GM20431 (cell line): ENCODE measurements at regions not wholly inside any gene's neighbourhood (a gene's known extent, or its start where the extent isn't known, plus 50 kb on each side); places are given as distances from the start of the nearest gene placed in this dataset.

Source experiments
- in situ Hi-C: fragments of 300-500 bp; cut with MseI, MboI; formaldehyde crosslinking; loops from one replicate; pipeline ENCODE4 v1.15.0; 2020; ENCODE audit warnings: low sequenced_read_pairs; ENCODE audit not compliant: unreplicated experiment

- in situ Hi-C loops, result no loop called here
These were observed 111.8 kb upstream of the NTRK2 start for GRCh38 chr9:84557751-84558150.

DNA sequence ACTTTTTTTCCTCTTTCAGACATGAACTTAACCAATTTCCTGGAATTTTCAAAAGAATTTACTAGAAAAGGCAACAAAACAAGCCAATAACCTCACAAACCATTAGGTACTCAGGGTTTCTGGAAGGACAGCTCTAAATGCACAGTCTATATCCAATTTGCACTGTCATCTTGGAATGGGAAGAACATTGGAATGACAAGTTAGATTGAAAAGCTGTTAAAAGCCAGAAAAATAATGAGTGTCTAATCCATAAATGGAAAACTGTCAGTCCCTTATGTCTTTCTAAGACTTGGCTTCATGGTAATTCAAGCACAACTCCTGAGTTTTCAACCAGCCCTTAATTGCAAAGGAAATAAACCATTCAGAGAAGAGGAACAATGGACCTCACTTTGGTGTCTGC is 105.8 kb upstream of the NTRK2 start:
- in situ Hi-C loops, result no loop called here

- in situ Hi-C loops, result no loop called here
These were observed 101.7 kb upstream of the NTRK2 start for GRCh38 chr9:84567805-84568204.

DNA sequence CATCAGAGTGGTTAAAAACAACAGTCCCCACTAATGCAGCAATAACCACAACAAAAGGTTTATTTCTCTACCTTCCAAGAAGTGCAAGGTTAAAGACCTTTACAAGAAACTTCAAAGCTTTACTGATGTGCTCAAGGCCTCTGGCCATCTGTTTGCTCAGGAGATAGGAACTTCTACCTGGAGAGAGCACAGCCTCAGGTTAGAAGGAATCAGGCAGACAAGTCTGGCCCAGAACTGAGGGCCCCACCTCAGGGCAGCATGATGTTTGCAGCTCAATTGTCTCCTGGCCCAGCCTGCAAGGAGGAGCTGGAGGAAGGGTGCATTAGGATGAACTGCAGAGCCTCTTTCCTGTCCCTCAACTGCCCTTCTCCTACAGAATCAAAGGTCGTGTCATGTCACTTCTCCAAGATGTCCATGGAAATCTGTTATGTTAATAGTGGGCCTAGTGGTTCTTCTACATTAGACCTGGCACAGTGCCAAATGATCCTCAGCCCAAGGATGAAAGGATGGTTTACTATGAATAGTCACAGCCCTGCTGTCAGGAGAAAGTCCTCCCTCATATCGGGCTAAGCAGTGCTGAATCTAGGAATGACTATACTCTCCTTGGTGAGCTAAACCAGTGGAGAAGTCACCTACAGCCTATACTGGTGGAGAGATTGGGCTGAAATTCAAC is 98.9 kb upstream of the NTRK2 start:
- in situ Hi-C loops, result no loop called here

DNA sequence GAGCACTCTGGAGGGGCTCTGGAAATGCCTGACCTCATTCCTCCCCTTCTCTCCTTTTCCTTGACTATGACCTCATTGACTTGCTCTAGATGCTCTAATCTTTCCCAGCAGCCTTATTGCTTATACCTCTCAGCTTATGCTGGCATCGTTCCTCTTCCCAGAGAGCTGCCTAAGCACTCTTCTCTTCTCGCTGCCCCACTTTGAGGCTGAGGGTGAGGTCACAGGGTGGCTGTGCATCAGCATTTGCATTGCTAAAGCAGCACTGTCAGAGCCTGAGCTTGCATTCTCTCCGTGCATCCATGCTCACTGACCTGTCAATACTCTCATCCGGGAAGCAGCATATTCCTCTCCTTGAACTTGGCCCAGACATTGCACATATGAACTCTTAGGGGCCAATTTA is 96.4 kb upstream of the NTRK2 start:
- in situ Hi-C loops, result no loop called here

DNA sequence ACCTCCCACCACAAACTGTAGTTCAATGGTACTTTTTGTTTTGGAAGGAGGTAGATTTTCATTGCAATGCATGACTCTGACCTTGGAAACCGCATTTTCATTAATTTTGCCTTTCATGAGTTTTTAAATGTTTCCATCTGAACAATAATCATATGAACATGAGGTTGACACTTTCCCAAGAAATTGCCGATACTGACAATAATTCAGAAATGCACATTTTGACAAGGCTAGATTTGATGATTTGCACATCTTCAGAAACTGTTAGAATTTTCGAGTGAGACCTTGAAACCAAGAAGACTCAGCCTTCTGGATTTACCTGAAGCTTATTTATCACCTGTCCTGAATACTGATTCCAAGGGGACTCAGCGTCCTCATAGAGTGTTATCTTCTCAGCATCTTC is 93.8 kb upstream of the NTRK2 start:
- in situ Hi-C loops, result loop anchor here (25.0 kb wide), 1 partner anchor 88 kb away; no protein-coding TSS in a partner anchor

DNA sequence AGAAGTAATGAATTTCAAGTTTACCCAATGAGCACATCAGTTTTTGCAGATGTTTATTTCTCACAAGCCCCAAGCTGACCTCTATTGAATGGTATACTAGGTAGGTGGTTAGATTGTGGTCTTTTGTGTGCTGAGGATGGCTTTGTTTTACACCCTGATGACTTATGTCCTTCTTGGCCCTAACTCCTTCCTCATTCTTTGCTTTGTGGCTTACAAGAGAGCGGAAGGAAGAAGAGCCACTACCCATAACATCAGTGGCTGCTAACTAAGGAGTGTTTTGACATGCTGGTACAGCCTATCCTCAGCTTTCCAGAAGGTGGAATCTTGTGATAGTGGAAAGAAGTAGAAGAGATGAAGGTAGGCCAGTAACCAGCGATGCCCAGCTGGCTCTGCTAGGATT is 85.7 kb upstream of the NTRK2 start:
- in situ Hi-C loops, result loop anchor here (25.0 kb wide), 1 partner anchor 97 kb away; no protein-coding TSS in a partner anchor

GRCh38 chr9:84586662-84587061 is 82.9 kb upstream of the NTRK2 start:
- in situ Hi-C loops, result loop anchor here (25.0 kb wide), 1 partner anchor 99 kb away; no protein-coding TSS in a partner anchor

DNA sequence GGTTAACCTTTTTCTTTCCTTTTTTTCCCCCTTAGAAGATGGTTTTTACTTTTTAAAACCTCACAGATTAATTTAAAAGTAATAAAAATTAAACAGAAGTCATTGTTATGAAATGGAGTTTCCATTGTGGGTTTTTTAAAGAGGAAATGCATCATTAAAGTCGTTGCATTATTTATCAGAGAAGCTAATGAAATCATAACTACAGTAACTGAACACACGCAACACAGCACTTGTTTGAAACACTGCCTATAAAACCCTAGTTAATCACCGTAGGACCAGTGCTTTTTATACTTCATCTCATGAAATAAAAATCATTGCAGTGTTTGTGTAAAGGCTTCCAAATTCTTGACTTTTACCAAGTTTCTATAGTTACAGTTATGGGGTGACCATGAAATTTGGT is 82.4 kb upstream of the NTRK2 start:
- in situ Hi-C loops, result loop anchor here (25.0 kb wide), 1 partner anchor 100 kb away; no protein-coding TSS in a partner anchor

GRCh38 chr9:84589542-84589941 is 80.0 kb upstream of the NTRK2 start:
- in situ Hi-C loops, result loop anchor here (25.0 kb wide), 1 partner anchor 102 kb away; no protein-coding TSS in a partner anchor

DNA sequence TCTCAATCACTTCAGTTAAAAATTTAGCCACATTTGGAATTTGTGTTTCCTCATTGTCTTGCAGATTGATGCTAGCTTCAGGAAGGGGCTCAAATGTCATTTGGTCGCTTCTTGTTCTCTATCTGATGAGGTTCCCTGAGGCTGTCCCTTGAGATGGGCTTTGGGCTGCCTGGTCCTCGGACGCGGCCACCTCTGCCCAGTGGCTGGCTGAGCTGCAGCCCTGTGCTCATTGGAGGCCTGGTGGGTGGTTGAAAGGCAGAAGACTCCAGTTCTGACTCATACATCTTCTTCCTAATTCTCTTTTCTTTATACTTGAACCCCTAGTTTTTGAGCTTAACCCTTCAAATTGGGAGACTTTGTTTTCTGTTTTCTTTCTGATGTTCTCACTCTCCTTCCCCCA is 78.8 kb upstream of the NTRK2 start:
- in situ Hi-C loops, result loop anchor here (25.0 kb wide), 1 partner anchor 103 kb away; no protein-coding TSS in a partner anchor

- in situ Hi-C loops, result loop anchor here (25.0 kb wide), 1 partner anchor 106 kb away; no protein-coding TSS in a partner anchor
These were observed 76.6 kb upstream of the NTRK2 start for GRCh38 chr9:84592918-84593317.

GRCh38 chr9:84593352-84593751 is 76.2 kb upstream of the NTRK2 start:
- in situ Hi-C loops, result loop anchor here (25.0 kb wide), 1 partner anchor 106 kb away; no protein-coding TSS in a partner anchor

- in situ Hi-C loops, result loop anchor here (25.0 kb wide), 1 partner anchor 110 kb away; no protein-coding TSS in a partner anchor
These were observed 72.4 kb upstream of the NTRK2 start for GRCh38 chr9:84597131-84597530.

- in situ Hi-C loops, result loop anchor here (25.0 kb wide), 1 partner anchor 112 kb away; no protein-coding TSS in a partner anchor
These were observed 70.5 kb upstream of the NTRK2 start for GRCh38 chr9:84598921-84599636.

DNA sequence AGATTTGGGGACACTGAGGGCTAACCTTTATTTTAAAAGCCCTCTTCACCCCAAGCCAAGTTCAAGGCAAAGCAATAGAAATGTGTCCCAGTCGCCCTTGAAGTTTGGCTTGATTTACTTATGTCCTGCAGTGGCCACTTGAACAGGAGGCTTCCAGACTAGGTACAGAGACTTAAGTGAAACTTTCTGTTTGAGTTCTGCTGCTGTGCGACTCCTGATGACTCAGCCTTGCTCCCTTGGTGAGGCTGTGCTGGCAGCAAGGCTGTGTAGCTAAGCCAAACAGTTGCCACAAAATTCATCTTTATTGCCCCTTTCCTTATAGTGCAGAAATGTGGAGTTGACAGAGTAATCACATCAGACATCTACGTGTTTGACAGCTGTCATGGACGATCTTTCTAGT is 68.8 kb upstream of the NTRK2 start:
- in situ Hi-C loops, result no loop called here

DNA sequence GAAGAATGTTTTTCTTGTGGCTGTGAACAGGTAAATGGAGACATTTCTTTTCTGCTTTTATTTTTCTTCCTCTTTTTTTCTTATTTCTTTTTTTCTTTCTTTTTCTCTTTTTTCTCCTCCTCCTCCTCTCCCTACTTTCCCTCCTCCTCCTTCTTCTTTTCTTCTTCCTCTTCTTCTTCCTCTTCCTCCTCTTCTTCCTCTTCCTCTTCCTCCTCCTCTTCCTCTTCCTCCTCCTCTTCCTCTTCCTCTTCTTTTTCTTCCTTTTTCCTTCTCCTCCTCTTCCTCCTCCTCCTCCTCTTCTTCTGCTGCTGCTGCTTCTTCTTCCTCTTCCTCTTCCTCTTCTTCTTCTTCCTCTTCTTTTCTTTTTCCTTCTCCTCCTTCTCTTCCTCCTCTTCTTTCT is 65.3 kb upstream of the NTRK2 start:
- in situ Hi-C loops, result no loop called here

GRCh38 chr9:84609779-84610178 is 59.8 kb upstream of the NTRK2 start:
- in situ Hi-C loops, result no loop called here

- in situ Hi-C loops, result no loop called here
These were observed 56.1 kb upstream of the NTRK2 start for GRCh38 chr9:84613431-84613830.

GRCh38 chr9:84615544-84615943 is 54.0 kb upstream of the NTRK2 start:
- in situ Hi-C loops, result no loop called here

DNA sequence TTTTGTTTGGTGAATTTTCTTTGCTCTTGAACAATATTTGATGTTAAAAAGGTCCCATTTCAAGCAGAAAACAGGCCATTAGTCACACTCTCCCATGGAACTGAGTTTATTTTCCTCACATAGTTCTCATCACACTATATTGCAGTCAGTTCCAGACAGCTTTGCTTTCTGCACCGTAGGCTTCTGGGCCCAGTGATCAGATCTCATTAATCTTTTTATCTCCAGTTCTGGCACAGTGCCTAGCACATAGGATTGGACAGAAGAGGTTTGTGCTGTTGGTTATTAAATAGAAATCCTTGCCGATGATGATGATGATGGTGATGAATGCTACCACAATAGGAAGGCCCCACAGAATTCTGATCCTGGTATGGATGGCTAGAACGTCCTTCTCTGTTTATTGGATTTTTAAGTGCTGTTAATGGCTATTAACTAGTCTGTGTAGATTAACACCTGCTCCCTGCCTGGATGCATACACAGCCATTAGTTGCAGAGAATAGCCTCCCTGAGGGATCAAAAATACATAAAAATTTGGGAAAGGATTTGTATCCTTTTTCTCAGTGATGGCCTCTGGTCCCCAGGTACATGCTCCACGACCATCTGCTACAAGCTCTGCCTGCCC is 52.0 kb upstream of the NTRK2 start:
- in situ Hi-C loops, result no loop called here
